CD4-positive, alpha-beta T cell treated with Interferon alpha-2 for 1 hour (primary cell): ENCODE measurements at regions not wholly inside any gene's neighbourhood (a gene's known extent, or its start where the extent isn't known, plus 50 kb on each side); places are given as distances from the start of the nearest gene placed in this dataset.
"Not testable (repeated sequence)": the region's sequence is repeated elsewhere in the genome, so short reads cannot be mapped to it uniquely, and the experiment has no call there.

ENCODE experiments used
- DNase-seq, 2 donors: peaks; one replicate each; pipeline ENCODE4 v3.0.0-alpha.2; 2020 to 2022

DNA sequence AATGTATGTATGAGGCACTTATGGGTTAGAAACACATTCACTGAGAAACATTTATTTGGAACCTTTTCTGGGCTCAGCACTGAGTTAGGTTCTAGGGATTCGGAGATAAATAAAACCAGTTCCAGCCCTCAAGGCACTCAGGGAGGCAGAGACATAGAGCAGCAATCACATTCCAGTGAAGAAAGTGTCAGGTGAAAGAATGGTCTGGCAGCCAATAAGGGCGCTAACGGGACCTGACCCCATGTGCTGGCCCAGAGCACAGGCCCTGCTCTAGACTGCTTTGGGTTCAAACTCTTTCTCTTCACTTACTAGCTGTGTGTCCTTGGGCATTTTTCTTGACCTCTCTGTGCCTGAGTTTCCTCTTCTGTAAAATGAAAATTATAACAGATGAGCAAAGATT is 146.0 kb upstream of the SYT13 start:
- DNase-seq: no peak

GRCh38 chr11:45431046-45432018 is 145.2 kb upstream of the SYT13 start:
- DNase-seq: no peak

- no peak for DNase-seq
These were observed 144.2 kb upstream of the SYT13 start for GRCh38 chr11:45430361-45430760.

GRCh38 chr11:45429719-45430118 is 143.6 kb upstream of the SYT13 start:
- no peak for DNase-seq

- no peak for DNase-seq
These were observed 142.5 kb upstream of the SYT13 start for GRCh38 chr11:45428541-45429230.

DNA sequence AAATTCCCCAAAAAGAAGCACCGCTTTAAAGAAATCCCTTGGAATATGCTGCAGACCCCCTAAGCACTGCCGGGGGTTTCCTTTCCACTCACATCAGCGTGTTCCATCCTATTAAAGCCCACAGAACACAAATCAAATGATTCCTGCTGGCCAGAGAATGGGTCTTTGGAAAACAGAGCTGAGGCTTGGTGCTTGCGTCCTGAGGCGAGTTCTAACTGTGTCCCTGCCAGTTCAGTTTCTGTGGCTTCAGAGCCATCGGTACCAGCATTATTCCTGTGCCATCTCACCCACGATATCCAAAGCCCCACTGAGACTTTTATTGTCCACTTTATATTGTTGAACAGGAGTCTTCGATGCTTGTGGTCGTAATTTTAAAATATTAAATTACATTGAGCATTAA is 142.0 kb upstream of the SYT13 start:
- no peak for DNase-seq

DNA sequence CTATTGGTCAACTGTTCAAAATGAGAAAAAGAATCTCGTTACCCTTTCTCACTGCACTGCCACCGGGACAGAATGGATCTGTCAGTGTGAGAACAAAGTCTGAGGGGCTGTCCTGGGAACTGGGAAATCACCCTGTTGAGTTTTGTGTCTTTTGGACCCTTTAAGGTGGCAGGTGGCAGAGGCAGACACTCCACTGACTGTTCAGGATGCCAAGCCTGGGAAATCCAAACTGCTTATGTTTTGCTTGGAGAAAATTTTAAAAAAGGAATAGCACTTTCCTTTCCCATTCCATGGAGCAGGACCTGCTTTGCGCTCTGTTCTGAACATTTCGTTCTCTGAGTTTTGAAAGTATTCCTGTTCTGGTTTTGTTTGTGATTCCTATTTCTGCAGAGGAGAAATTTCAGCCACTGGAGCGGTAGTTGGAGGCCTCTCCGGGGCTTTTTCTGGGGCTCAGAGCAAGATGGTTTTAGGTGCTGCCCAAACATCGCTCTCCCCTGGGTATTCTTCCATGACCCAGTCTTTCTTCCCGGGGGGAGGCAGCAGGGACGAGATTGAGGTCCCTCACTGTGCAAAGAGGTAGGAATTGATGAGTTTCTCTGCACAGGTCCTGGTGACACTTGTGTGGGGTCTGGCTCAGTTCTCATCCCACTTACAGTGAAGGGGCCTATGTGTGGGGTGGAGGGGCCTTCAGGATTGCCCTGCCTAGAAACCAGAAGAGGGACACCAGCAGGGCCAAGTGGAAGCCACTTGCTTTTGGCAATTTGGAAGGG is 138.5 kb upstream of the SYT13 start:
- DNase-seq: no peak

GRCh38 chr11:45423475-45424120 is 137.5 kb upstream of the SYT13 start:
- no peak for DNase-seq

DNA sequence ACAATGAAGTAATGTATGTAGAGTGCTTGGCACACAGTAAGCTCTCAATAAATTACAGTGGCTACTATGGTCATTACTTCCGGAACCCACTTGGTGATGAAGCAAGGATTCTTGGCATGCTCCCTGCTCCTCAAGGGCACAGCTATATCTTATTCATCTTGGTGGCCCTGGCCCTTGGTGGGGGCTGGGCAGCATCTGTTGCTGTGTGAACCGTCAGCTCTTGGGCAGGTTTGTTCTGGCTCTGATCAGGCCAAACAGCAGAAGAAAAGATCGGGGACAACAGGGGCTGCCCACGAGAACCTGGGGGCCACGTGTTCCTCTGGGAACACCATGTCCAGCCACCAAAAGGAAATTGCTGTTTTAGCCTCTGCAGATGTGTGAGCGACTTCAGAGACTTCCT is 136.9 kb upstream of the SYT13 start:
- no peak for DNase-seq

- DNase-seq: no peak
These were observed 127.9 kb upstream of the SYT13 start for GRCh38 chr11:45414088-45414487.

GRCh38 chr11:45413156-45413858 is 127.2 kb upstream of the SYT13 start:
- DNase-seq: no peak

- no peak for DNase-seq
These were observed 126.4 kb upstream of the SYT13 start for GRCh38 chr11:45412521-45412920.

DNA sequence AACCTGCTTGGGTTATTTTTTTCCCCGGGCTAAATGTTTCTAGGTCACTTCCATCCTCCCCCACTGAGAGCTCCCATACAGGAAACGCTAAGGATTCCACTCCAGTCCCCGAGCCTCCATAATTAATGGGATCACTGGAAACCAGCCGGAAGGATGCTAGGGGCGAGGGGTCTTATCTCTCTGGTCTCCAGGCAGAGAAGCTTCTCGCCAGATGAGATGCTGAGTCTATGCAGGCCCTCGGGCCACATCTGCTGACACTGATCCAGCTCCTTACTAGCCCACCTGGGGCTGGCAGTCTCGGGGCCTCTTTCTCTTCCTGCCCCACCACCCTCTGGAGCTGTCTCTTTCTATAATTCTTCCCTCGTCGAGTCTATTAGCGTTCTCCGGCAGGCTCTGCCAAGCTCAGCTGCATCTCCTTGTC is 125.9 kb upstream of the SYT13 start:
- no peak for DNase-seq

DNA sequence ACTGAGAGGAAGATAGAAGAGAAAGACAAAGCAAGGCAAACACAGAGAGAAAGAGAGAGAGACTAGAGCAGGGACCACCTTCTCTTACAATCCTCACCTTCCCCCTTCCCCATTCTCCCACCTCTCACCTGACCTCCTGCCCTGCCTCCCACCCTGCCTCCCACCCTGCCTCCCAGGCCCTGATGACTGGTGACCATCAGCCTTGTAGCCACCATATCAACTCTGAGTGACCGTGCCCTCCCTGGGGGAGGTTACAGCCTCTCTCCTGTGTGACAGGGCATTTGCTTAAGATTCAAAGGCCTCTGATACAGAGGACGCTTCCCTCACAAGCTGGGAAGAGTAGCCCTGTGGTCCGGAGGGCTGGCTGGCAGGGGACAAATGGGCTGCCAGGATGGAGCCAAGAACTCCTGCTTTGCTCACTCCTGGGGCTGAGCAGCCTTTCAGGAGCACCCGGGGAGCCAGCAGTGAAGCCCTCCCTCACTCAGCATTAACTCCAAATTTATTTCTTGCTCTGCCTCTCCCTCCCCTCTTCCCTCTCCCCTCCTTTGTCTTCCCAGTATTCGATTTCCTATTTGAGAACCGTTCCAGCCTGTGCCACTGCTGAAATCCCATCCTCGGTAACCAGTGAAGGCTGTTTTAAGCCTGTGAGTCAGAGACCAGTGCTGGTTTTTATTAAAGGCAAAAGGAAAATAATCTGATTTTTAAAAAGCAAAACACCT is 125.2 kb upstream of the SYT13 start:
- DNase-seq: no peak

- no peak for DNase-seq
These were observed 124.5 kb upstream of the SYT13 start for GRCh38 chr11:45410391-45411227.

GRCh38 chr11:45409587-45409986 is 123.4 kb upstream of the SYT13 start:
- DNase-seq: no peak

GRCh38 chr11:45407226-45407625 is 121.1 kb upstream of the SYT13 start:
- no peak for DNase-seq

- no peak for DNase-seq
These were observed 120.0 kb upstream of the SYT13 start for GRCh38 chr11:45405916-45406670.

DNA sequence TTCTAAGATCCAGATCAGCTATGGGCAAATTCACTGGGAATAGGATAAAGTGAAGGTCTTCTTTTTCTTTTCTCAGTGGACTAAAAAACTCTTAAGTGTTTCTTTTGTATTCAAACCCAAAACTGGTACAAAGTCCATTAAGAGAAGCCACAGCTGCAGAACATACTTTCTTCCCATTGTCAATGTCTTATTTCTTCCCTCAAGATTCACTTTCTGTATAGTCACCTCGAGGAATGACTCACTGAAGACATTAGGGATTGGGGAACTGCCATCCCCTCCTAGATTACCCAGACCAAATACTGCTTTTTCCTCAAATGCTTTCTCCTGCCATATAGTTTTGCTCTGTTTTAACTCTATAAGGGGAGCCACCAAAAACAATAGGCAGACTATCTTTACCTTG is 117.4 kb upstream of the SYT13 start:
- not testable (repeated sequence) for DNase-seq
